Activated T-helper 2 cell treated with anti-CD3 and anti-CD28 coated beads, Interferon-gamma antibody, Interleukin-2, Interleukin-4, amounts not matched to agents 10 μg/mL and 5 μg/mL and 100 μg/mL, durations not matched to agents 14 hours and 24 hours and 36 hours (primary cell): ENCODE measurements at regions not wholly inside any gene's neighbourhood (a gene's known extent, or its start where the extent isn't known, plus 50 kb on each side); places are given as distances from the start of the nearest gene placed in this dataset.

Source experiments
- DNase-seq: peaks from one replicate; pipeline ENCODE4 v3.0.0; 2021; ENCODE audit warnings: low spot score
- H3K27ac Mint-ChIP-seq: one replicate; pipeline ENCODE4 v1.8.0; 2021; ENCODE audit warnings: mixed read lengths
- H3K27me3 Mint-ChIP-seq: one replicate; pipeline ENCODE4 v1.8.0; 2021; ENCODE audit warnings: low read depth, mixed read lengths
- H3K36me3 Mint-ChIP-seq: one replicate; pipeline ENCODE4 v1.8.0; 2021; ENCODE audit warnings: low read depth, mixed read lengths
- H3K4me1 Mint-ChIP-seq: one replicate; pipeline ENCODE4 v1.8.0; 2021; ENCODE audit warnings: low read depth, mixed read lengths
- H3K4me3 Mint-ChIP-seq: one replicate; pipeline ENCODE4 v1.8.0; 2021; ENCODE audit warnings: low read depth, mild to moderate bottlenecking, moderate library complexity, mixed read lengths
- H3K9me3 Mint-ChIP-seq: one replicate; pipeline ENCODE4 v1.8.0; 2021; ENCODE audit warnings: mixed read lengths
- intact Hi-C: fragments of 100-400 bp; cut with micrococcal nuclease; formaldehyde crosslinking; loops from one replicate; pipeline ENCODE4 v1.15.1; 2023

DNA sequence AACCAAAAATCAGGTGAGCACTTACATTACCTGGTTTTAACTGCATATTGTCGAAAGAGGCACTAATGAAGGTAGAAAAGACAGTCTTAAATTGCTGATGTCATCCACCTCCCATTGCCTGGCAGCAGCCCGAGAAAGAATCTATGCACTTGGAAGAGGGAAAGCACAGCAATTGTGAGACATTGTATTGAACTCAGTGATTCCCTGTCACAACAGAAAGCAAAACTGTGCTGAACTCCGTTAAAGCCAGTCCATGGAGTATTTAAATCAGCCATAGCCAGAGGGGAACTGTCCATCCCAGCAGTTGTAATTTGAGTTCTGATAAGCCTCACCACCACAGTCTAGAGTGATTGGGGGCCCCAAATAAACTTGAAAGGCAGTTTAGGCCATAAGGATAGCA lies 466.6 kb upstream of the PCDH9 start:
- no peak for DNase-seq
- Mint-ChIP-seq H3K27me3 (no peaks in the 10 kb centered on the region), H3K36me3 (no peaks in the 10 kb centered on the region), H3K27ac (no peak overlapping the region), H3K9me3 (peaks cover 51% of the 10 kb centered on the region), H3K4me1 (no peaks in the 10 kb centered on the region), H3K4me3 (no peak overlapping the region)
- intact Hi-C loops: no loop called here

DNA sequence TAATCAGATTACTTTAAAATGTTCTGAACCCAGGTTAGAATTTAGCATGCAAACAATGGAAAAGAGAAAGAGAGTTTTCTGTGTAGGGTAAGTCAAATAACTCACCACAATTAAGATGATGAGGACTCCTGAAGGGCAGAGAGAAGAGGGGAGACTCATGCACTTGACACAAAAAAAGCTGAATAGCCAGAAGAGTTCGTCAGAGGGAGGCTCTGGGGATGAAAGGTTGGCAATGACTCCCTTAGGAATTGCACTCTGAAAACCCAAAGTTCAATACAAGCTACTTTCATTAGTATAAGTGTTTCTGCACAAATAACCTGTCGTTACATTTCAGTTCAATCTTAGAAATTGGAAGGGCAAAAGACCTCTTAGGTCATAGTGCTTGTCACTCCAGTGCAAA lies 434.4 kb upstream of the PCDH9 start:
- Mint-ChIP-seq H3K27ac (no peak overlapping the region), H3K4me1 (no peaks in the 10 kb centered on the region), H3K4me3 (no peak overlapping the region), H3K27me3 (no peaks in the 10 kb centered on the region), H3K36me3 (no peaks in the 10 kb centered on the region), H3K9me3 (peaks cover 10% of the 10 kb centered on the region)
- intact Hi-C loops: no loop called here
- DNase-seq: no peak

DNA sequence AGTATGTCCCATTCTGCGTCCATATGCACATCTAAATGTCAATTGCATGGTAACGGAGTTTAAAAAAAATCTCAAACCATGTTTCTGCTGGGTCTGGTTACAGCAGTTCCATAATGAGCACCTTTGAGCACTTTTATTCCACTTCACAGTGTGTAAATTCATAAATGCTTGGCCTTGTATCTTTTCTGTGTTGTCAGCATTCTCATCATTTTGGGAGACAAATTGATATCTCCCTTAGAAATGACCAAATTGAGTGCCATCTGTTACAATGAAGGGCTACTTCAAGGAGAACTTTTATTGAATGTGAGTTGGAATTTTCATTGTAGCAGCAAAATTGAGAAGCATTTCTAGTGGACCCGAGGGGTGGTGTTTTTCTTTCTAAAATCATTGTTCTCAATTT lies 432.9 kb upstream of the PCDH9 start:
- Mint-ChIP-seq H3K36me3 (no peaks in the 10 kb centered on the region), H3K4me1 (no peaks in the 10 kb centered on the region), H3K4me3 (no peak overlapping the region), H3K9me3 (peaks cover 9% of the 10 kb centered on the region), H3K27me3 (no peaks in the 10 kb centered on the region), H3K27ac (no peak overlapping the region)
- no peak for DNase-seq
- intact Hi-C loops: no loop called here

DNA sequence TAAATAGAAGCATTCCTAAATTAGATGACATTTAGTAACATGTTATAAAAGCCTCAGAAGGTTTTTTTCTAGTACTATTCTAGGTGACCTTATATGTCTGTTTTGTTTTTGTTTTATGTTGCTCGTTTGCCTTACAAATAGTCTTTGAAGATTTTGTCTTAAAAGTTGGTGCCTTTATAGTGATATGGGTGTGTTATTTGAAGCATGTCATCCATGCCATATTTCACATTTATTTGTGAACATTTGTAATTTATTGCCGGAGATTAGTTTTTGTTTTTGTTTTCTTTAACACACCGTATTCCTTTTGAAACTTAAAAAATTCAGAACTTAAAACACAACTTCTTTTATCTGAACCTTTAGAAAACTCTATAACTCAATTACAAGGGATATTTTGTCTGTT lies 422.8 kb upstream of the PCDH9 start:
- Mint-ChIP-seq H3K27me3 (no peaks in the 10 kb centered on the region), H3K36me3 (no peaks in the 10 kb centered on the region), H3K4me3 (no peak overlapping the region), H3K27ac (no peak overlapping the region), H3K9me3 (peaks cover 20% of the 10 kb centered on the region), H3K4me1 (no peaks in the 10 kb centered on the region)
- DNase-seq: no peak
- intact Hi-C loops: no loop called here

DNA sequence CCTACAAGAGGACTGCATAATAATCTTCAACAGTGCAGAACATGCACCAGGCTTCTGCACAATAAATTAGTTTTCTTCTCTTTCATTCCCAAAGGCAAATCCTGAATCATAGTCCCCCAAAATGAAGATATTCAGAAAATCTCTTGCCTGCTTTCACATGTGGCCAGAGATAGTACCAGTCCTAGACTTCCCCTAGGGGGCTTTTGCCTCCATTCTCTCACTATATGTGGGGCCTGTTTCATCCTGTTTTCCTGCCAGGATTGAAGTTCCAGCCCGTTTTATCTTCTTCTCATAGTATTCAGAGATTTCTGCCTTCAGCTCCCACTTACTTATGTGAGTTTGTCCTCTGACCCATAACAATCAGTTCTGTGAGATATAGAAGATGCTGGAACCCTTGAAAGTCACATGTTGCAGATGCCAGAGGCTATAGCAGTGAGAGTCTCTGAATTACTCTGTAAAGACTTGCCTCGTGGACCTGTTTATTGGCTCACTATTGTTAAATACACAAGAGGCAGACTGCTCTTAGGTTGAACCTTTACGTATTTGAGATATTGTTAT lies 421.9 kb upstream of the PCDH9 start:
- Mint-ChIP-seq H3K9me3 (peaks cover 20% of the 10 kb centered on the region), H3K27me3 (no peaks in the 10 kb centered on the region), H3K4me1 (no peaks in the 10 kb centered on the region), H3K36me3 (no peaks in the 10 kb centered on the region), H3K4me3 (no peak overlapping the region), H3K27ac (no peak overlapping the region)
- no peak for DNase-seq
- intact Hi-C loops: no loop called here

DNA sequence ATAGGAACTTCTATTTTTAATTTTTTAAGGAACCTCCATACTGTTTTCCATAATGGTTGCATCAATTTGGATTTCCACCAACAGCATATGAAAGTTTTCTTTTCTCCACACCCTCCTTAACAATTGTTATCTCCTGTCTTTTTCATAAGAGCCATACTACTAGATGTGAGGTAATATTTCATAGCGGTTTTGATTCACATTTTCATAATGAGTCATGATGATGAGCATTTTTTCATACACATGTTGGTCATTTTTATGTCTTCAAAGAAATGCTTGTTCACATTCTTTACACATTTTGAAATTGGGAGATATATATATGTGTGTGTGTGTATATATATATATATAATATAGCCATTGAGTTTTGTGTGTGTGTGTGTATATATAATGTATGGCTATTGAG lies 420.3 kb upstream of the PCDH9 start:
- intact Hi-C loops: no loop called here
- Mint-ChIP-seq H3K4me1 (no peaks in the 10 kb centered on the region), H3K27me3 (no peaks in the 10 kb centered on the region), H3K4me3 (no peak overlapping the region), H3K36me3 (no peaks in the 10 kb centered on the region), H3K27ac (no peak overlapping the region), H3K9me3 (peaks cover 23% of the 10 kb centered on the region)
- no peak for DNase-seq

DNA sequence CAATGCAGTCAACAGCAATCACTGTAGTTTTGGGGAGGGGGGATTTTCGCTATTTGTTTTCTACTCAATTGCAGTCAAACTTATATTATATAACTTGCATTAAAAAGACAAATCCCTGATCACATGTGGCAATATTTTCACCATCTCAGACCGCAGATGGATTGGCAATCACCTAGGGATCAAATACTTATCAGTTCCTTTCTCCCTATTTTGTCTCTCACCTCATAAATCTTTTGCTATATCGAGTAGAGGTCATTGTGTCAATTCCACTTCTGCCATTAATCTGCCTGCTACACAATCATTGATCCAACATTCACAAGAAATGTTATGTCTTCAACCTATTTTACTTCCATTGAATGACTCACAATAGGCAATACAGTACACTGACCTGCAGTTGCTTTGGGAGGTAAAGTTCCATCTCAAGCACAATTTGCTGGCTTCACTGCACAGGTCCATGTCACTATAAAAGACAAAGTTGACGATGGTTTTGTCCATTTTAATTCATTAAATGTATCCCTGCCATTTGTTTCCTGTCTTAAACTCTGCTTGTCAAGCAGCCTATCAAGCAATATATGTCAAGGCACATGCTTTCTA lies 415.8 kb upstream of the PCDH9 start:
- no peaks in the 10 kb centered on the region for H3K36me3 Mint-ChIP-seq
- H3K4me3 Mint-ChIP-seq: no peak overlapping the region
- DNase-seq: no peak
- no peaks in the 10 kb centered on the region for H3K27me3 Mint-ChIP-seq
- no peak overlapping the region for H3K27ac Mint-ChIP-seq
- no peaks in the 10 kb centered on the region for H3K4me1 Mint-ChIP-seq
- H3K9me3 Mint-ChIP-seq: peaks cover 41% of the 10 kb centered on the region
- intact Hi-C loops: no loop called here

DNA sequence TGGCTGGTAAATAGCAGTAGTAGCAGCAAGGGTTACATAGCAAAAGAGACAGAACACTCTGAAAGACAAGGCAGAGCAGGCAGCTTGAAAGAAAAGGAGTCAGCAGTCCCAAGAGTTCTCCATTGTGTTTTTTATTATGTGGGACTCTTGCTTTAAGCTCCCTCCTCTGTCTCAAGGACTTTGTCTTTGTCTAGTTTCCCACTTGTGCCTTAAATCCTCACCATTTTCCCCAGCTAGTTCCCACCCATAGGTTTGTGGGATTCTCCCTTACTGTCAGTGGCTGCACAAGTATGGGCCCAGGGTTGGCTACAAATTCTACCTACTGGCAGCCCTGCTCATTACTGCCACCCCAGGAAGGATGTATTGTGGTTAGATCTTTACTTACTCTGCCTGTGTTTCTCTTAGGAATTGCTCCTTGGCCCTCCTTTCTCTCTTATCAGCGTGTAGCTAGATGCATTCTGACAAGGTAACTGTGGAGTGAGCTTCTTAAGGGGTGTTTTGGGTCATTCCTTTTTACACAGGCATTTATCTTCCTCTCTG lies 413.4 kb upstream of the PCDH9 start:
- no peaks in the 10 kb centered on the region for H3K27me3 Mint-ChIP-seq
- intact Hi-C loops: no loop called here
- H3K4me1 Mint-ChIP-seq: no peaks in the 10 kb centered on the region
- no peak overlapping the region for H3K4me3 Mint-ChIP-seq
- no peaks in the 10 kb centered on the region for H3K36me3 Mint-ChIP-seq
- DNase-seq: no peak
- no peak overlapping the region for H3K27ac Mint-ChIP-seq
- H3K9me3 Mint-ChIP-seq: peaks cover 55% of the 10 kb centered on the region

DNA sequence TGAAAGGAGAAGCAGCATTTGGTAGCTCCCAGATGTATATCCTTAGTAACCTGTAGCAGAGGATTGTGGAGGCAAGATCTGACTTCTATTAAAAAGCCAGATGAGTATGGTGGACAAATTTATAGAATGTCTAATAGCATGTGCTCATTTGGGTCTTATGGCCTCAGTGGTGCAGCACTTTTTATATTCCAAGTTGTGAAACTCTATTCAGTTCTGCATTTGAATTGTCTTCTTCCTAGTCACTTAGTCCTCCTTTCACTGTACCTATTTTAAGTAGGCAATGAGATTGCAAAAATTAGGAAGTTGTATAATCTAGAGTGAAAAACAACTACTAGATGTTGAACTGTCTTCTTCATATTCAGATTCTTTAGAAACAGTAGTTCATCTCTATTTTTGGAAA lies 412.5 kb upstream of the PCDH9 start:
- no peak overlapping the region for H3K27ac Mint-ChIP-seq
- H3K4me1 Mint-ChIP-seq: no peaks in the 10 kb centered on the region
- intact Hi-C loops: no loop called here
- H3K27me3 Mint-ChIP-seq: no peaks in the 10 kb centered on the region
- no peak for DNase-seq
- H3K36me3 Mint-ChIP-seq: no peaks in the 10 kb centered on the region
- H3K9me3 Mint-ChIP-seq: peaks cover 55% of the 10 kb centered on the region
- no peak overlapping the region for H3K4me3 Mint-ChIP-seq

DNA sequence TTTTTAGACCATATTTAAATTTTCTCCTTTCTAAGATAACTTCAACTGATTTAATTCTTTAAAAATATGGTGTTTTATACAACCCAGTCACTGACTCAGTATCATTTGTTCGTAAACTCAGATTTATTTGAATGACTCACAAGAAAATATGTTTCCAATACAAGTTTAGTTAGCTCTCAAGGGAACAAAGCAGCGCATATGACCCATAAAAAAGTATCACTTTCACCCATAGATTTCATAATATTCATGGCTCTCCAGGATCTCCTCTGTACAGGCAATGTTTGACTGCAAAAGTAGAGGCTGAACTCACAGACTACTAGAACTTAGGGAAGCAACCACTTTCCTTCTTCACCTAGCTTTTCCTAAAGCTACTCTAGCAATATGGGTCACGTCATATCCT lies 405.6 kb upstream of the PCDH9 start:
- intact Hi-C loops: no loop called here
- Mint-ChIP-seq H3K27me3 (no peaks in the 10 kb centered on the region), H3K4me3 (no peak overlapping the region), H3K36me3 (no peaks in the 10 kb centered on the region), H3K9me3 (peaks cover 33% of the 10 kb centered on the region), H3K4me1 (no peaks in the 10 kb centered on the region), H3K27ac (no peak overlapping the region)
- DNase-seq: no peak

DNA sequence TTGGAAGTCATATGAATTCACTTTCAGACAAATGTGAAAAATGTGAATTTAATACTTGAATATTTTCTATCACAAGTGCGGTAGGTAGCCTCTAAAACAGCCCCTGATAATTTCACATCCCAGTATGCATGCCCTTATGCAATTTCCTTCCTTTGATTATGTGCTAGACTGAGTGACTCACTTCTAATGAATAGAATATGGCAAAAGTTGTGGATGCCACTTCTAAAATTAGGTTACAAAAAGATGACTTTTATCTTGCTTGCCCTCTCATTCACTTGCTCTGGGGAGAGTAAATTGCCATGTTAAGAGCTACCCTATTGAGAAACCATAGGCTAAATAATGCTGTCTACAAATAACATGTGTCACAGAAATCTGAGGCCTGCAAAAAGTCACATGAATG lies 402.5 kb upstream of the PCDH9 start:
- Mint-ChIP-seq H3K27ac (no peak overlapping the region), H3K27me3 (no peaks in the 10 kb centered on the region), H3K4me1 (no peaks in the 10 kb centered on the region), H3K4me3 (no peak overlapping the region), H3K9me3 (peaks cover 32% of the 10 kb centered on the region), H3K36me3 (no peaks in the 10 kb centered on the region)
- no peak for DNase-seq
- intact Hi-C loops: no loop called here

DNA sequence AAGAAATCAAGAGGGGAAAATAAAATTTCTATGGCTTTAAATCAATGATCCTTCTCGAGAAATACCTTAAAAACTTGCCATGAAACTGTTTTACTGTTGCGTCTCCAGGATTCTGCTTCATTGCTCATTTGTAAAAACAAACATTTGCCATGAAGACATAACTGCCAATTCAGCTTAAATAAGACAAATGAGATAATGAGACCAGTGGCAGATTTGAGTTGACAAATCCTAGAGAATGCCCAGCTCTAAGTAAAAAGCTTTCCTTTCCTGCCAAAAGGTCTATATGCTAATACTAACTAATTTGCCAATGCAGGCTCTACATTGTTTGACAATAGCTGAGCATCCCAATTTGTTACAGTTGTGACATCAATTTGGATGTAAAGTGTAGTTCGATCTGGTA lies 400.5 kb upstream of the PCDH9 start:
- Mint-ChIP-seq H3K4me1 (no peaks in the 10 kb centered on the region), H3K9me3 (peaks cover 40% of the 10 kb centered on the region), H3K4me3 (no peak overlapping the region), H3K27me3 (no peaks in the 10 kb centered on the region), H3K27ac (no peak overlapping the region), H3K36me3 (no peaks in the 10 kb centered on the region)
- DNase-seq: no peak
- intact Hi-C loops: no loop called here

DNA sequence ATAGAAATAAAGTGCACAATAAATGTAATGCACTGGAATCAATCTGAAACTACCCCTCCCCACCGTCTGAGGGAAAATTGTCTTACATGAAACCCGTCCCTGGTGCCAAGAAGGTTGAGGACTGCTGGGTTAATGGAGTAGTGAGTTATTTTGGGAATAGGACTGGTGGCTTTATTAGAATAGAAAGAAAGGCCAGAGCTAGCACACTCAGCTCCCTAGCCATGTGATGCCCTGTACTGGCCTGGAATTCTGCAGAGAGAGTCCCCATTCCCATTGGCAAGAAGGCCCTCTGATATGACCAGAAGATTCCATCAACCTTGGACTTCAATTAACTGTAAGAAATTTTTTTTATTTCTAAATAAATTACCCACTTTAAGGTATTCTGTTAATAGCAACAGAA lies 393.5 kb upstream of the PCDH9 start:
- H3K9me3 Mint-ChIP-seq: peaks cover 34% of the 10 kb centered on the region
- intact Hi-C loops: no loop called here
- H3K4me1 Mint-ChIP-seq: no peaks in the 10 kb centered on the region
- H3K27ac Mint-ChIP-seq: no peak overlapping the region
- H3K4me3 Mint-ChIP-seq: no peak overlapping the region
- DNase-seq: no peak
- H3K27me3 Mint-ChIP-seq: no peaks in the 10 kb centered on the region
- H3K36me3 Mint-ChIP-seq: no peaks in the 10 kb centered on the region

DNA sequence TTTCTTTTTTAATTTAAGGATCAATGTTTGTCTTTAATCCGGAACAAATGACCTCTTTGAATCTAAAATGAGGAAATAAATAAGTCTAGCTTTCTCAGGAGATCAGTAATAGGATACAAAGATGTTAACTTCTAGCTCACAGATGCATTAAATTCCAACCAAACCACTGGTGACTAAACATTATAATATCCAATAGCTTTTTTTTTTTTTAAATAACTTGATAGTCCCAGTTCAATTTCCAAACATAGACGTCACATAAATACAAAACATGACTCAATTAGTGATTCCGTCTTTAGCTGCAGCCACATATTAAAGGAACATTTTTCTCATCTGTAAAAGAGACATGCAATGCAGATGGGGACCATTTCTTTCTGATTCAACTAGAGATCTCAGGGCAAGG lies 390.5 kb upstream of the PCDH9 start:
- intact Hi-C loops: no loop called here
- no peak for DNase-seq
- Mint-ChIP-seq H3K27ac (no peak overlapping the region), H3K4me1 (no peaks in the 10 kb centered on the region), H3K36me3 (no peaks in the 10 kb centered on the region), H3K4me3 (no peak overlapping the region), H3K27me3 (no peaks in the 10 kb centered on the region), H3K9me3 (peaks cover 14% of the 10 kb centered on the region)
